Activated T-helper 1 cell treated with anti-CD3 and anti-CD28 coated beads, Interleukin-12 subunit alpha, Interleukin-12 subunit beta, Interleukin-2, Interleukin-4 antibody, amounts not matched to agents 30 ng/mL and 10 ng/mL and 1 ng/mL, durations not matched to agents 14 hours and 24 hours and 36 hours (primary cell): ENCODE measurements at regions not wholly inside any gene's neighbourhood (a gene's known extent, or its start where the extent isn't known, plus 50 kb on each side); places are given as distances from the start of the nearest gene placed in this dataset.
"Not testable (repeated sequence)": the region's sequence is repeated elsewhere in the genome, so short reads cannot be mapped to it uniquely, and the experiment has no call there.

Source experiments
- DNase-seq: peaks from one replicate; pipeline ENCODE4 v3.0.0; 2021; ENCODE audit warnings: low spot score
- H3K27ac Mint-ChIP-seq: one replicate; pipeline ENCODE4 v1.8.0; 2021; ENCODE audit warnings: mild to moderate bottlenecking, mixed read lengths
- H3K27me3 Mint-ChIP-seq: one replicate; pipeline ENCODE4 v1.8.0; 2022; ENCODE audit warnings: mild to moderate bottlenecking, moderate library complexity, mixed read lengths; ENCODE audit not compliant: insufficient read depth
- H3K36me3 Mint-ChIP-seq: one replicate; pipeline ENCODE4 v1.8.0; 2021; ENCODE audit warnings: low read depth, mixed read lengths
- H3K4me1 Mint-ChIP-seq: one replicate; pipeline ENCODE4 v1.8.0; 2021; ENCODE audit warnings: low read depth, mixed read lengths
- H3K4me3 Mint-ChIP-seq: one replicate; pipeline ENCODE4 v1.8.0; 2021; ENCODE audit warnings: mild to moderate bottlenecking, moderate library complexity, mixed read lengths
- H3K9me3 Mint-ChIP-seq: one replicate; pipeline ENCODE4 v1.8.0; 2021; ENCODE audit warnings: mixed read lengths
- intact Hi-C: fragments of 100-400 bp; cut with micrococcal nuclease; formaldehyde crosslinking; loops from one replicate; pipeline ENCODE4 v1.15.1; 2024

GRCh38 chr5:82735160-82735789 lies 341.9 kb downstream of the TMEM167A start:
- Mint-ChIP-seq H3K27ac (no peak overlapping the region), H3K27me3 (no peaks in the 10 kb centered on the region), H3K4me3 (no peak overlapping the region), H3K4me1 (peaks cover 6% of the 10 kb centered on the region), H3K9me3 (peaks cover 4% of the 10 kb centered on the region), H3K36me3 (peaks cover 2% of the 10 kb centered on the region)
- DNase-seq: no peak
- intact Hi-C loops: no loop called here

DNA sequence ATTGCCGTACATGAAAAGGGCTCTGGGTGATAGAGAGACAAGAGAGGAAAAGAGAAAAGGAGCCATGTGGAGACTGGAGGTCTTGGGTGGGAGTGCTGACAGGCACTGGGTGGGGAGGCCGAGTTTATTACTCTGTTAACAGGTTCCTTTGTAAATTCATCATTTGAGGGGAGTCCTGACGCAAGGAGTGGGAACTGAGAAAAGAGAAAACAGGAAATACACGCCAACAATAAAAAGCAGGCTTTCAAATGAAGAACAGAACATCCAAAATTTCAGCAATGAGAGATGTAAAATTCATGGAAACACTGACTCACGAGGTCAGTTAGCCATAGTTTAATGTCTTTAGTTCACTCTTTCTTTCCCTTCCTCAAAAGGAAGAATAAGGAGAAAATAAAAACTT lies 342.8 kb downstream of the TMEM167A start:
- no peak overlapping the region for H3K27ac Mint-ChIP-seq
- intact Hi-C loops: no loop called here
- peaks cover 2% of the 10 kb centered on the region for H3K36me3 Mint-ChIP-seq
- peaks cover 4% of the 10 kb centered on the region for H3K9me3 Mint-ChIP-seq
- no peak for DNase-seq
- H3K4me1 Mint-ChIP-seq: peaks cover 6% of the 10 kb centered on the region
- no peak overlapping the region for H3K4me3 Mint-ChIP-seq
- no peaks in the 10 kb centered on the region for H3K27me3 Mint-ChIP-seq

- no peaks in the 10 kb centered on the region for H3K27me3 Mint-ChIP-seq
- H3K4me3 Mint-ChIP-seq: no peak overlapping the region
- no peak overlapping the region for H3K27ac Mint-ChIP-seq
- no peaks in the 10 kb centered on the region for H3K9me3 Mint-ChIP-seq
- peaks cover 6% of the 10 kb centered on the region for H3K4me1 Mint-ChIP-seq
- intact Hi-C loops: no loop called here
- H3K36me3 Mint-ChIP-seq: no peaks in the 10 kb centered on the region
- DNase-seq: no peak
Observed at GRCh38 chr5:82730913-82731312, 346.3 kb downstream of the TMEM167A start.

GRCh38 chr5:82728926-82729702 lies 348.1 kb downstream of the TMEM167A start:
- H3K27me3 Mint-ChIP-seq: no peaks in the 10 kb centered on the region
- H3K9me3 Mint-ChIP-seq: no peaks in the 10 kb centered on the region
- DNase-seq: no peak
- H3K36me3 Mint-ChIP-seq: no peaks in the 10 kb centered on the region
- H3K4me1 Mint-ChIP-seq: no peaks in the 10 kb centered on the region
- no peak overlapping the region for H3K27ac Mint-ChIP-seq
- intact Hi-C loops: no loop called here
- H3K4me3 Mint-ChIP-seq: no peak overlapping the region

GRCh38 chr5:82723168-82723567 lies 354.0 kb downstream of the TMEM167A start:
- H3K36me3 Mint-ChIP-seq: peaks cover 2% of the 10 kb centered on the region
- intact Hi-C loops: no loop called here
- DNase-seq: no peak

DNA sequence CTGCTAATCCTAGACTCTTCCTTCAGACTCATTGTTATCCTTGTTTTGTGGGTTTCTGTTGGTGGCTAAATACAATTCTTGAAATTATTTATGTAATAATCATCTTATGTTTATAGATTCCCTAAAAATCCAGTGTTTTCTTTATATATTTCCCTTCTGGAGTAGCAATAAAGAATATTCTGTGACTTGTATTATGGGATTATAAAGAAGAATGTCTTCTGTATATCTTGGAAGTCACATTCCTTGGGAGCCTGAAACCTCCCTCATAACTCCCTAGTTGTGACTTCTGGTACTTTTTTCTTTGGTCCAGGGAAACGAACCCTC lies 356.1 kb downstream of the TMEM167A start:
- no peak for DNase-seq
- H3K4me1 Mint-ChIP-seq: peaks cover 6% of the 10 kb centered on the region
- intact Hi-C loops: no loop called here
- no peak overlapping the region for H3K4me3 Mint-ChIP-seq
- peaks cover 4% of the 10 kb centered on the region for H3K27me3 Mint-ChIP-seq
- H3K9me3 Mint-ChIP-seq: no peaks in the 10 kb centered on the region
- H3K36me3 Mint-ChIP-seq: peaks cover 2% of the 10 kb centered on the region
- H3K27ac Mint-ChIP-seq: no peak overlapping the region

More at GRCh38 chr5:82723168-82723567, 354.0 kb downstream of the TMEM167A start:
- peaks cover 4% of the 10 kb centered on the region for H3K27me3 Mint-ChIP-seq
- no peak overlapping the region for H3K27ac Mint-ChIP-seq
- H3K4me1 Mint-ChIP-seq: peaks cover 6% of the 10 kb centered on the region
- H3K4me3 Mint-ChIP-seq: no peak overlapping the region
- no peaks in the 10 kb centered on the region for H3K9me3 Mint-ChIP-seq

GRCh38 chr5:82720213-82721086 lies 356.7 kb downstream of the TMEM167A start:
- peaks cover 4% of the 10 kb centered on the region for H3K27me3 Mint-ChIP-seq

DNA sequence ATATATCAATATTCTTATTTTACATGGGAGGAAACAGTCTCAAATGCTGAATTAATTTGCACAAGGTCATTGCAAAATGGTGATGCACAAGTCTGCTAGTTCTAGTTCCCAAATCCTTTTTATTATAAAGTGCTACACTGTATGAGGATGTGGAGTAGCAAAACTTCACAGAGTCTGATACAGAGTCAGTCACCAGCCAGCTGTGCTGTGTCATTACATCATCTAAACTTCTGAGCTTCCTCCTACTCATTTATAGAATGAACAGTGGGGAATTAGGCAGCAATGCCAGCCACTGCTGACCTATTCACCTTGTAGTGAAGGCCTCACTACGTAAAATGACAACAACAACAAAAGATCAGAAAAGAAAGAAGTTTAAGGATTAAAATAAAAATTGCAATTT lies 357.8 kb downstream of the TMEM167A start:
- Mint-ChIP-seq H3K9me3 (no peaks in the 10 kb centered on the region), H3K4me1 (peaks cover 6% of the 10 kb centered on the region), H3K27me3 (peaks cover 4% of the 10 kb centered on the region), H3K27ac (no peak overlapping the region), H3K36me3 (peaks cover 2% of the 10 kb centered on the region), H3K4me3 (no peak overlapping the region)
- intact Hi-C loops: no loop called here
- no peak for DNase-seq

More at GRCh38 chr5:82720213-82721086, 356.7 kb downstream of the TMEM167A start:
- intact Hi-C loops: no loop called here
- no peaks in the 10 kb centered on the region for H3K9me3 Mint-ChIP-seq
- DNase-seq: no peak
- no peak overlapping the region for H3K4me3 Mint-ChIP-seq
- H3K36me3 Mint-ChIP-seq: peaks cover 2% of the 10 kb centered on the region
- H3K4me1 Mint-ChIP-seq: peaks cover 6% of the 10 kb centered on the region
- H3K27ac Mint-ChIP-seq: no peak overlapping the region

DNA sequence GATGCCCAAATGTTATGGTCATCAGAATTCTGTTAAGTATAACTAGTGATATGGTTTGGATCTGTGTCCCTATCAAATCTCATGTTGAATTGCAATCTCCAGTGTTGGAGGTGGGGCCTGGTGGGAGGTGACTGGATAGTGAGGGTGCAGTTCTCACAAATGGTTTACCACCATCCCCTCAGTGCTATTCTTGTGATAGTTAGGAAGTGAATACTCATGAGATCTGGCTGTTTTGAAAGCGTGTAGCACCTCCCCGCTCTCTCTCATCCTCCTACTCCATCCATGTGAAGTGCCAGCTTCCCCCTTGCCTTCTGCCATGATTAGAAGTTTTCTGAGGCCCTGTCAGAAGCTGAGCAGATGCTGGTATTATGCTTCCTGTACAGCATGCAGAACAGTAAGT lies 359.5 kb downstream of the TMEM167A start:
- Mint-ChIP-seq H3K9me3 (peaks cover 5% of the 10 kb centered on the region), H3K36me3 (peaks cover 2% of the 10 kb centered on the region), H3K27me3 (peaks cover 1% of the 10 kb centered on the region), H3K27ac (no peak overlapping the region), H3K4me1 (peaks cover 6% of the 10 kb centered on the region), H3K4me3 (no peak overlapping the region)
- intact Hi-C loops: no loop called here
- DNase-seq: no peak

- H3K36me3 Mint-ChIP-seq, H3K4me3 Mint-ChIP-seq, H3K9me3 Mint-ChIP-seq, H3K27me3 Mint-ChIP-seq, DNase-seq, intact Hi-C loops, H3K27ac Mint-ChIP-seq, H3K4me1 Mint-ChIP-seq: not testable (repeated sequence)
Observed at GRCh38 chr5:82714732-82715131, 362.5 kb downstream of the TMEM167A start.

DNA sequence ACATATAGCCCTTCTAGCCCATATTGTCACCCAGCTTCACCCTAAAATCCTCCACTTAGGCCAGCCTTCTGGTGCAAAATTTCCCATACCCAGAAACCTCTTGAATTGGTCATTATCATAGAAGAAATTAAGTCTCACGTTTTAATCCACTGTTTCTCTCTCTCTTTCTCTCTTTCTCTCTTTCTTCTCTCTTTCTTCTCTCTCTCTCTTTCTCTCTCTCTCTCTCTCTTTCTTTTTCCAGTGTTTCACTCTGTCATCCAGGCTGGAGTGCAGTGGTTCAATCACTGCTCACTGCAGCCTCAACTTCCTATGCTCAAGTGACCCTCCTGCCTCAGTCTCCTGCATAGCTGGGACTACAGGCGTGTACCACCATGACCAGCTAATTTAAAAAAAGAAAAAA lies 363.4 kb downstream of the TMEM167A start:
- Mint-ChIP-seq H3K27ac (no peak overlapping the region), H3K4me1 (no peaks in the 10 kb centered on the region), H3K36me3 (no peaks in the 10 kb centered on the region), H3K4me3 (no peak overlapping the region), H3K9me3 (peaks cover 9% of the 10 kb centered on the region), H3K27me3 (no peaks in the 10 kb centered on the region)
- no peak for DNase-seq
- intact Hi-C loops: no loop called here

DNA sequence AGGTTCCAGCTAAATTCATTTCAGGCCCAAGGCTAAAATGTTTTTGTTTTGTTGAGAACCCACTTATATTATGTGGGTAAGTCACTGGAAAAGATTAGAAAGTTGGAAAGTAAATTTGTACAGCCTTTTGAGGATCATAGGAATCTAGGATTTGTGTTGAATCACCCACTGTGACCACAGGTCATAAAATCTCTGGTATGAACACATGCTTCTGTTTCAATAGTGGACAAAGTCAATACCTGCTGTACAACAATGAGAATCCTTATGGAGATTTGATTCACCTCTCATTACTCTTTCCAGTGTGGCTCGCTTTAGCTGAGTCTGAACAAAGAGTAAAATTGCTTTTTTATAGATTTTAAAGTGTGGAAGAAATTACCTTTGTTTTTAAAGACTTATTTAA lies 369.5 kb downstream of the TMEM167A start:
- H3K27ac Mint-ChIP-seq: no peak overlapping the region
- H3K4me3 Mint-ChIP-seq: no peak overlapping the region
- no peak for DNase-seq
- peaks cover 8% of the 10 kb centered on the region for H3K27me3 Mint-ChIP-seq
- no peaks in the 10 kb centered on the region for H3K4me1 Mint-ChIP-seq
- intact Hi-C loops: no loop called here
- peaks cover 8% of the 10 kb centered on the region for H3K9me3 Mint-ChIP-seq
- no peaks in the 10 kb centered on the region for H3K36me3 Mint-ChIP-seq

DNA sequence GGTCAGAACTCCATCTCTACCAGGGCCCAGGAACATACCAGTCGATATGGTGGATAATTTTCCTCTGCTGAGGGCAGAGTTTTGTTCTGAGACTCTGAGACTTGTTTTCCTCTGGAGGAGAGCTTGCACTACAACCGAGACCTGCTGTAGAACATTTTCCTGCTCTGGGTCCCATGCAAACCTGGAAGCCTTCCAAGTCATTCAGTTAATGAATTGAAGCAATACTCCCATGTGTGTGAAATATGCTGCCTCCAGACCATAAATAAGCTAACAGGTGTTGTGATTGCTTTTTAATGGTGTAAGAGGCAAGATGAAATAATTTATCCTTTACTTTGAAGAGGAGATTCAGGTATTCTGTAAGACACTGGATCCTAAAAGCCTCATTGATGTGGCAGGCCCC lies 372.8 kb downstream of the TMEM167A start:
- DNase-seq: no peak

More for the DNA sequence above, 372.8 kb downstream of the TMEM167A start:
- intact Hi-C loops: no loop called here
- peaks cover 4% of the 10 kb centered on the region for H3K9me3 Mint-ChIP-seq
- H3K27ac Mint-ChIP-seq: no peak overlapping the region
- H3K27me3 Mint-ChIP-seq: peaks cover 8% of the 10 kb centered on the region
- no peaks in the 10 kb centered on the region for H3K4me1 Mint-ChIP-seq
- no peak overlapping the region for H3K4me3 Mint-ChIP-seq
- H3K36me3 Mint-ChIP-seq: no peaks in the 10 kb centered on the region
